Keratinocyte (primary cell): ENCODE measurements at regions not wholly inside any gene's neighbourhood (a gene's known extent, or its start where the extent isn't known, plus 50 kb on each side); places are given as distances from the start of the nearest gene placed in this dataset.

Experiments used
- CTCF ChIP-seq, 3 experiments: IDR thresholded peaks in 1 of 3; conservative IDR thresholded peaks in 1 of 3; optimal IDR thresholded peaks in 1 of 3; 2 replicates in 2 of 3; 3 replicates in 1 of 3; pipeline versions ENCODE3 to v1.5.1; 2011; ENCODE audit warnings: low read length in 3 of 3, mild to moderate bottlenecking in 3 of 3, moderate library complexity in 2 of 3, control low read depth in 1 of 3, inconsistent platforms in 1 of 3; ENCODE audit not compliant: insufficient read depth in 2 of 3; ENCODE audit errors: extremely low read depth in 1 of 3
- EZH2 ChIP-seq: IDR thresholded peaks from one replicate; pipeline ENCODE4 v1.6.1; 2012; ENCODE audit warnings: inconsistent platforms, mild to moderate bottlenecking, low read length, moderate library complexity

- TF ChIP-seq CTCF (optimal IDR thresholded peaks at IDR 0.05 in 1 of 3, IDR thresholded peaks at IDR 0.05 in 1 of 3, conservative IDR thresholded peaks at IDR 0.05 in 1 of 3; ENCODE audit: extremely low read depth in 1 of 3, insufficient read depth in 2 of 3, low read length in 3 of 3) (no peak), EZH2 (no peak)
Measured at GRCh38 chr13:34277936-34278335, 460.0 kb downstream of the RFC3 start.
